Neural cell (in vitro differentiated cells): ENCODE measurements at regions not wholly inside any gene's neighbourhood (a gene's known extent, or its start where the extent isn't known, plus 50 kb on each side); places are given as distances from the start of the nearest gene placed in this dataset.
A peak's percentile ranks its signal among the peaks of the same experiment; 100 is the strongest.

ENCODE experiments used
- H2AFZ ChIP-seq: fragments of 200-600, 300-800 bp; sonication (generic), shearing (Covaris generic); 2 replicates; pipeline ENCODE4 v1.6.0; 2014; ENCODE audit warnings: low read depth, mild to moderate bottlenecking, antibody characterized with exemption, low read length, moderate library complexity
- H3F3A ChIP-seq: fragments of 200-600 bp; shearing (Covaris generic); 2 replicates; pipeline ENCODE4 v1.6.1; 2016; ENCODE audit warnings: mild to moderate bottlenecking, moderate library complexity, mixed read lengths, antibody characterized with exemption, low read length; ENCODE audit not compliant: insufficient read depth, poor library complexity, severe bottlenecking
- H3K27ac ChIP-seq: fragments of 200-600, 300-800 bp; sonication (generic), shearing (Covaris generic); 2 replicates; pipeline ENCODE4 v1.5.1; 2014; ENCODE audit warnings: mild to moderate bottlenecking, low read length, moderate library complexity
- H3K27me3 ChIP-seq: fragments of 300-800, 200-600 bp; sonication (generic), shearing (Covaris generic); 2 replicates; pipeline ENCODE4 v1.6.0; 2014; ENCODE audit warnings: mild to moderate bottlenecking, low read depth, low read length, moderate library complexity; ENCODE audit not compliant: insufficient read depth
- H3K36me3 ChIP-seq: fragments of 300-800, 200-600 bp; sonication (generic), shearing (Covaris generic); 2 replicates; pipeline ENCODE4 v1.5.1; 2014; ENCODE audit warnings: mild to moderate bottlenecking, antibody characterized with exemption, low read length, moderate library complexity; ENCODE audit not compliant: insufficient read depth
- H3K4me2 ChIP-seq: fragments of 300-800, 200-600 bp; sonication (generic), shearing (Covaris generic); 2 replicates; pipeline ENCODE4 v1.6.0; 2014; ENCODE audit warnings: mild to moderate bottlenecking, low read length
- H3K4me3 ChIP-seq: fragments of 300-800, 200-600 bp; sonication (generic), shearing (Covaris generic); 2 replicates; pipeline ENCODE4 v1.5.1; 2014; ENCODE audit warnings: mild to moderate bottlenecking, low read length, moderate library complexity
- H3K79me2 ChIP-seq: fragments of 200-600 bp; shearing (Covaris generic); replicated peaks from 2 replicates; pipeline ENCODE4 v1.6.0; 2014; ENCODE audit warnings: mild to moderate bottlenecking, low read length, moderate library complexity; ENCODE audit not compliant: insufficient read depth
- H3K9ac ChIP-seq: fragments of 300-800, 200-600 bp; sonication (generic), shearing (Covaris generic); 2 replicates; pipeline ENCODE4 v1.6.1; 2016; ENCODE audit warnings: mild to moderate bottlenecking, low read length, mixed read lengths
- H3K9me2 ChIP-seq: fragments of 200-600 bp; shearing (Covaris generic); 2 replicates; pipeline ENCODE4 v1.6.1; 2016; ENCODE audit warnings: mild to moderate bottlenecking, low read length, mixed read lengths; ENCODE audit not compliant: insufficient read depth
- H3K9me3 ChIP-seq: fragments of 200-600, 300-800 bp; sonication (generic), shearing (Covaris generic); 2 replicates; pipeline ENCODE4 v1.6.1; 2016; ENCODE audit warnings: mild to moderate bottlenecking, mixed run types, low read length, moderate library complexity, mixed read lengths
- H4K20me1 ChIP-seq: fragments of 200-600 bp; shearing (Covaris generic); 2 replicates; pipeline ENCODE4 v1.6.1; 2016; ENCODE audit warnings: mild to moderate bottlenecking, mixed run types; ENCODE audit not compliant: insufficient read depth
- EP300 ChIP-seq: fragments of 450-650 bp; conservative IDR thresholded peaks from 2 replicates; pipeline ENCODE4 v1.6.1; 2014; ENCODE audit warnings: antibody characterized with exemption, mild to moderate bottlenecking, moderate library complexity; ENCODE audit not compliant: poor library complexity, severe bottlenecking
- EZH2 ChIP-seq: fragments of 200-600, 300-800 bp; shearing (Covaris generic), sonication (generic); IDR thresholded peaks from 2 replicates; pipeline ENCODE4 v1.6.1; 2014; ENCODE audit warnings: antibody characterized with exemption, low read length, borderline replicate concordance, mild to moderate bottlenecking; ENCODE audit not compliant: insufficient read depth, poor library complexity, severe bottlenecking
- MXI1 ChIP-seq: fragments of 450-650 bp; conservative IDR thresholded peaks from 2 replicates; pipeline ENCODE4 v1.6.1; 2014; ENCODE audit warnings: antibody characterized with exemption, mild to moderate bottlenecking; ENCODE audit not compliant: poor library complexity, severe bottlenecking
- POLR2AphosphoS5 ChIP-seq: IDR thresholded peaks from 2 replicates; pipeline ENCODE4 v1.6.1; 2012
- RAD21 ChIP-seq: fragments of 450-650 bp; conservative IDR thresholded peaks from 2 replicates; pipeline ENCODE4 v1.6.1; 2014; ENCODE audit warnings: antibody characterized with exemption, mild to moderate bottlenecking, moderate library complexity
- SMC3 ChIP-seq: fragments of 450-650 bp; conservative IDR thresholded peaks from 2 replicates; pipeline ENCODE4 v1.6.1; 2014; ENCODE audit warnings: antibody characterized with exemption, mild to moderate bottlenecking, moderate library complexity; ENCODE audit not compliant: poor library complexity
- TAF1 ChIP-seq: IDR thresholded peaks from 2 replicates; pipeline ENCODE4 v1.6.1; 2012; ENCODE audit warnings: low read depth
- TF ChIP-seq, protein P1 (sequence below): IDR thresholded peaks from 2 replicates; pipeline ENCODE4 v1.6.1; 2012; ENCODE audit warnings: borderline replicate concordance
- TF ChIP-seq, protein P2 (sequence below): fragments of 450-650 bp; IDR thresholded peaks from 2 replicates; pipeline ENCODE4 v1.5.1; 2014; ENCODE audit warnings: antibody characterized with exemption, mild to moderate bottlenecking, moderate library complexity; ENCODE audit not compliant: poor library complexity, severe bottlenecking

DNA sequence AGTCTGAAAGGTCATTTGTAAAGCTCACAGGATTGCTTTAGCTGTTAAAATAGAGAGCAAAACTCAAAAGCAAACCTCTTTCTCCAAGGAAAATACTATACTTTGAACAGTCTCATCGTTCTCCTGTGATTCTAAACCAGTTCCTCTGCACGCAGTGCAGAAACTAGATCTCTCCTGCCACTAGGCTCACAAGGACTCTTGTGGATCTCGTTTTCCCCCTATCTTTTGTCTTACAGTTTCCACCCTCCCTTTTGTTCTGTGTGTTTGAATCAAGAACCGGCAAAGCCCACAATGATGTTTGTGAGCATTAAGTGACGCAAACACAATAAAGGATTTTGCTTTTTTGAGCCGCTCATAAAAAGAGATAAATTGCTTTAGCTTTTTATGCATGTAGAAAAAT, 1103.5 kb upstream of the RBFOX1 start:
- no peaks in the 10 kb centered on the region for H3F3A ChIP-seq
- H2AFZ ChIP-seq = no peak overlapping the region
- H3K36me3 ChIP-seq = no peaks in the 10 kb centered on the region
- no peak overlapping the region for H3K4me3 ChIP-seq
- TF ChIP-seq POLR2AphosphoS5 (no peak), TAF1 (no peak), SMC3 (no peak), RAD21 (no peak), EZH2 (no peak), EP300 (no peak), MXI1 (no peak)
- TF ChIP-seq, protein P1, sequence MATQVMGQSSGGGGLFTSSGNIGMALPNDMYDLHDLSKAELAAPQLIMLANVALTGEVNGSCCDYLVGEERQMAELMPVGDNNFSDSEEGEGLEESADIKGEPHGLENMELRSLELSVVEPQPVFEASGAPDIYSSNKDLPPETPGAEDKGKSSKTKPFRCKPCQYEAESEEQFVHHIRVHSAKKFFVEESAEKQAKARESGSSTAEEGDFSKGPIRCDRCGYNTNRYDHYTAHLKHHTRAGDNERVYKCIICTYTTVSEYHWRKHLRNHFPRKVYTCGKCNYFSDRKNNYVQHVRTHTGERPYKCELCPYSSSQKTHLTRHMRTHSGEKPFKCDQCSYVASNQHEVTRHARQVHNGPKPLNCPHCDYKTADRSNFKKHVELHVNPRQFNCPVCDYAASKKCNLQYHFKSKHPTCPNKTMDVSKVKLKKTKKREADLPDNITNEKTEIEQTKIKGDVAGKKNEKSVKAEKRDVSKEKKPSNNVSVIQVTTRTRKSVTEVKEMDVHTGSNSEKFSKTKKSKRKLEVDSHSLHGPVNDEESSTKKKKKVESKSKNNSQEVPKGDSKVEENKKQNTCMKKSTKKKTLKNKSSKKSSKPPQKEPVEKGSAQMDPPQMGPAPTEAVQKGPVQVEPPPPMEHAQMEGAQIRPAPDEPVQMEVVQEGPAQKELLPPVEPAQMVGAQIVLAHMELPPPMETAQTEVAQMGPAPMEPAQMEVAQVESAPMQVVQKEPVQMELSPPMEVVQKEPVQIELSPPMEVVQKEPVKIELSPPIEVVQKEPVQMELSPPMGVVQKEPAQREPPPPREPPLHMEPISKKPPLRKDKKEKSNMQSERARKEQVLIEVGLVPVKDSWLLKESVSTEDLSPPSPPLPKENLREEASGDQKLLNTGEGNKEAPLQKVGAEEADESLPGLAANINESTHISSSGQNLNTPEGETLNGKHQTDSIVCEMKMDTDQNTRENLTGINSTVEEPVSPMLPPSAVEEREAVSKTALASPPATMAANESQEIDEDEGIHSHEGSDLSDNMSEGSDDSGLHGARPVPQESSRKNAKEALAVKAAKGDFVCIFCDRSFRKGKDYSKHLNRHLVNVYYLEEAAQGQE = no peak
- TF ChIP-seq, protein P2, sequence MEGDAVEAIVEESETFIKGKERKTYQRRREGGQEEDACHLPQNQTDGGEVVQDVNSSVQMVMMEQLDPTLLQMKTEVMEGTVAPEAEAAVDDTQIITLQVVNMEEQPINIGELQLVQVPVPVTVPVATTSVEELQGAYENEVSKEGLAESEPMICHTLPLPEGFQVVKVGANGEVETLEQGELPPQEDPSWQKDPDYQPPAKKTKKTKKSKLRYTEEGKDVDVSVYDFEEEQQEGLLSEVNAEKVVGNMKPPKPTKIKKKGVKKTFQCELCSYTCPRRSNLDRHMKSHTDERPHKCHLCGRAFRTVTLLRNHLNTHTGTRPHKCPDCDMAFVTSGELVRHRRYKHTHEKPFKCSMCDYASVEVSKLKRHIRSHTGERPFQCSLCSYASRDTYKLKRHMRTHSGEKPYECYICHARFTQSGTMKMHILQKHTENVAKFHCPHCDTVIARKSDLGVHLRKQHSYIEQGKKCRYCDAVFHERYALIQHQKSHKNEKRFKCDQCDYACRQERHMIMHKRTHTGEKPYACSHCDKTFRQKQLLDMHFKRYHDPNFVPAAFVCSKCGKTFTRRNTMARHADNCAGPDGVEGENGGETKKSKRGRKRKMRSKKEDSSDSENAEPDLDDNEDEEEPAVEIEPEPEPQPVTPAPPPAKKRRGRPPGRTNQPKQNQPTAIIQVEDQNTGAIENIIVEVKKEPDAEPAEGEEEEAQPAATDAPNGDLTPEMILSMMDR = no peak
- H3K9ac ChIP-seq = no peak overlapping the region
- no peaks in the 10 kb centered on the region for H3K27me3 ChIP-seq
- H3K27ac ChIP-seq = peak overlapping the region; percentile 19
- no peaks in the 10 kb centered on the region for H3K9me2 ChIP-seq
- H4K20me1 ChIP-seq = no peaks in the 10 kb centered on the region
- H3K9me3 ChIP-seq = no peaks in the 10 kb centered on the region
- H3K79me2 ChIP-seq = no peaks in the 10 kb centered on the region
- H3K4me2 ChIP-seq = no peak overlapping the region

DNA sequence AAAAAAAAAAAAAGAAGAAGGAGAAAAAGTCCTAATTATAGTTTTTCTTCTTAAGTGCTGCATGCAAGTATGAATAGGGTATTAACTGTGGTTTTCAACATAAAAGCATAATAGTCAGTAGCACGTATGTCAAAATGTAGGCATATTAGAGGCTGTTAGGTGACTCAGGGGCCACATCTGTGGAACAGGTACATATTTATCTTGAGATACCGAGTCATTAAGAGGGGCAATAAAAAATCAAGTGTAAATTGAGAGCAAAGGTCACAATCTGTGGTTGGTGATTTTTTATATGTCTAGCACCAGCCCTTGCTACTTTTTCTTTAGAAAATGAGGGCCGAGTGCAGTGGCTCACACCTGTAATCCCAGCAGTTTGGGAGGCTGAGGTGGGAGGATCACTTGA, 1113.8 kb upstream of the RBFOX1 start:
- Histone ChIP-seq H4K20me1 (no peaks in the 10 kb centered on the region), H3F3A (no peaks in the 10 kb centered on the region), H2AFZ (no peak overlapping the region), H3K79me2 (no peaks in the 10 kb centered on the region), H3K9me2 (no peaks in the 10 kb centered on the region), H3K4me2 (no peak overlapping the region), H3K4me3 (no peak overlapping the region), H3K36me3 (no peaks in the 10 kb centered on the region), H3K27ac (no peak overlapping the region), H3K9me3 (no peaks in the 10 kb centered on the region), H3K27me3 (no peaks in the 10 kb centered on the region), H3K9ac (no peak overlapping the region)
- TF ChIP-seq SMC3 (no peak), EP300 (no peak), MXI1 (no peak), TAF1 (no peak), EZH2 (no peak), RAD21 (no peak), POLR2AphosphoS5 (no peak)
- TF ChIP-seq, protein P2 = no peak
- TF ChIP-seq, protein P1 = no peak
